Activated CD4-positive, alpha-beta T cell treated with anti-CD3 and anti-CD28 coated beads, Interleukin-2, Interleukin-4, amounts not matched to agents 100 ng/mL and 50 ng/mL, durations not matched to agents 16 hours and 8 hours (primary cell): ENCODE measurements at regions not wholly inside any gene's neighbourhood (a gene's known extent, or its start where the extent isn't known, plus 50 kb on each side); places are given as distances from the start of the nearest gene placed in this dataset.
"Not testable (repeated sequence)": the region's sequence is repeated elsewhere in the genome, so short reads cannot be mapped to it uniquely, and the experiment has no call there.

Experiments
- DNase-seq: peaks from one replicate; pipeline ENCODE4 v3.0.0-alpha.2; 2020; ENCODE audit warnings: low spot score

- no peak for DNase-seq
These were observed 150.6 kb upstream of the UBE2E3 start for GRCh38 chr2:180829836-180830235.

GRCh38 chr2:180829261-180829660 is 151.1 kb upstream of the UBE2E3 start:
- DNase-seq, result no peak

- DNase-seq, result no peak
These were observed 151.6 kb upstream of the UBE2E3 start for GRCh38 chr2:180828756-180829155.

GRCh38 chr2:180823546-180824141 is 156.8 kb upstream of the UBE2E3 start:
- DNase-seq, result no peak

GRCh38 chr2:180819106-180819505 is 161.3 kb upstream of the UBE2E3 start:
- DNase-seq, result no peak

- not testable (repeated sequence) for DNase-seq
These were observed 161.7 kb upstream of the UBE2E3 start for GRCh38 chr2:180818700-180819099.

GRCh38 chr2:180799141-180799540 is 181.3 kb upstream of the UBE2E3 start:
- DNase-seq, result no peak

- no peak for DNase-seq
These were observed 189.5 kb upstream of the UBE2E3 start for GRCh38 chr2:180790891-180791290.

GRCh38 chr2:180787330-180787729 is 193.1 kb upstream of the UBE2E3 start:
- DNase-seq, result no peak

GRCh38 chr2:180781276-180781675 is 199.1 kb upstream of the UBE2E3 start:
- DNase-seq, result no peak

GRCh38 chr2:180778291-180778690 is 202.1 kb upstream of the UBE2E3 start:
- no peak for DNase-seq

- no peak for DNase-seq
These were observed 203.5 kb upstream of the UBE2E3 start for GRCh38 chr2:180776921-180777320.

- no peak for DNase-seq
These were observed 204.7 kb upstream of the UBE2E3 start for GRCh38 chr2:180775711-180776110.

GRCh38 chr2:180765316-180765715 is 215.1 kb upstream of the UBE2E3 start:
- DNase-seq, result not testable (repeated sequence)

GRCh38 chr2:180763263-180763989 is 217.0 kb upstream of the UBE2E3 start:
- no peak for DNase-seq

GRCh38 chr2:180761224-180761623 is 219.2 kb upstream of the UBE2E3 start:
- peak; percentile 13 for DNase-seq

GRCh38 chr2:180759631-180760030 is 220.8 kb upstream of the UBE2E3 start:
- DNase-seq, result no peak

- DNase-seq, result no peak
These were observed 226.3 kb upstream of the UBE2E3 start for GRCh38 chr2:180753809-180754761.

- DNase-seq, result no peak
These were observed 229.0 kb upstream of the UBE2E3 start for GRCh38 chr2:180751306-180751920.

- DNase-seq, result no peak
These were observed 232.7 kb upstream of the UBE2E3 start for GRCh38 chr2:180747728-180748127.

GRCh38 chr2:180743401-180743800 is 237.0 kb upstream of the UBE2E3 start:
- DNase-seq, result no peak

GRCh38 chr2:180742801-180743200 is 237.6 kb upstream of the UBE2E3 start:
- DNase-seq, result no peak
